ENCODE measurements at regions not wholly inside any gene's neighbourhood (a gene's known extent, or its start where the extent isn't known, plus 50 kb on each side); places are given as distances from the start of the nearest gene placed in this dataset.

GRCh38 chr1:201645956-201646355 lies 107.0 kb downstream of the NAV1 start:
- TF ChIP-seq POLR2A (IDR thresholded peaks at IDR 0.05): no peak
- no peak for TF ChIP-seq CTCF (IDR thresholded peaks at IDR 0.05 in 4 of 5, conservative IDR thresholded peaks at IDR 0.05 in 1 of 5)
